ENCODE measurements at regions not wholly inside any gene's neighbourhood (a gene's known extent, or its start where the extent isn't known, plus 50 kb on each side); places are given as distances from the start of the nearest gene placed in this dataset.

GRCh38 chr5:87539839-87540238 lies 127.1 kb upstream of the CCNH start:
- TF ChIP-seq CTCF (IDR thresholded peaks at IDR 0.05) (no peak), POLR2AphosphoS5 (IDR thresholded peaks at IDR 0.05) (no peak)

Data from breast epithelium (tissue), 3 donors.